ENCODE measurements at regions not wholly inside any gene's neighbourhood (a gene's known extent, or its start where the extent isn't known, plus 50 kb on each side); places are given as distances from the start of the nearest gene placed in this dataset.
"Not testable (repeated sequence)": the region's sequence is repeated elsewhere in the genome, so short reads cannot be mapped to it uniquely, and the experiment has no call there.

GRCh38 chr2:83155826-83156225 lies 1303.3 kb downstream of the SUCLG1 start:
- no peak for DNase-seq (ENCODE audit: low read depth in 2 of 2)

GRCh38 chr2:83143946-83144345 lies 1315.1 kb downstream of the SUCLG1 start:
- no peak for DNase-seq (ENCODE audit: low read depth in 2 of 2)

- no peak for DNase-seq (ENCODE audit: low read depth in 2 of 2)
These were observed 1316.1 kb downstream of the SUCLG1 start for GRCh38 chr2:83142934-83143333.

GRCh38 chr2:83115606-83116005 lies 1343.5 kb downstream of the SUCLG1 start:
- DNase-seq (ENCODE audit: low read depth in 2 of 2): no peak

GRCh38 chr2:83115155-83115554 lies 1343.9 kb downstream of the SUCLG1 start:
- DNase-seq (ENCODE audit: low read depth in 2 of 2): no peak

- DNase-seq (ENCODE audit: low read depth in 2 of 2): no peak
These were observed 1345.1 kb downstream of the SUCLG1 start for GRCh38 chr2:83113953-83114352.

GRCh38 chr2:83112858-83113257 lies 1346.2 kb downstream of the SUCLG1 start:
- no peak for DNase-seq (ENCODE audit: low read depth in 2 of 2)

GRCh38 chr2:83109284-83109683 lies 1349.8 kb downstream of the SUCLG1 start:
- DNase-seq (ENCODE audit: low read depth in 2 of 2): no peak

- no peak for DNase-seq (ENCODE audit: low read depth in 2 of 2)
These were observed 1352.2 kb downstream of the SUCLG1 start for GRCh38 chr2:83106853-83107252.

GRCh38 chr2:83104202-83104601 lies 1354.9 kb downstream of the SUCLG1 start:
- no peak for DNase-seq (ENCODE audit: low read depth in 2 of 2)

- no peak for DNase-seq (ENCODE audit: low read depth in 2 of 2)
These were observed 1355.5 kb downstream of the SUCLG1 start for GRCh38 chr2:83103613-83104012.

GRCh38 chr2:83089051-83089450 lies 1370.0 kb downstream of the SUCLG1 start:
- DNase-seq (ENCODE audit: low read depth in 2 of 2): not testable (repeated sequence)

- DNase-seq (ENCODE audit: low read depth in 2 of 2): no peak
These were observed 1373.2 kb downstream of the SUCLG1 start for GRCh38 chr2:83085869-83086268.

- DNase-seq (ENCODE audit: low read depth in 2 of 2): no peak
These were observed 1377.0 kb downstream of the SUCLG1 start for GRCh38 chr2:83081826-83082690.

GRCh38 chr2:83079007-83079406 lies 1380.1 kb downstream of the SUCLG1 start:
- DNase-seq (ENCODE audit: low read depth in 2 of 2): no peak

- DNase-seq (ENCODE audit: low read depth in 2 of 2): no peak
These were observed 1386.3 kb downstream of the SUCLG1 start for GRCh38 chr2:83072767-83073166.

- DNase-seq (ENCODE audit: low read depth in 2 of 2): no peak
These were observed 1387.2 kb downstream of the SUCLG1 start for GRCh38 chr2:83071914-83072313.

- no peak for DNase-seq (ENCODE audit: low read depth in 2 of 2)
These were observed 1387.7 kb downstream of the SUCLG1 start for GRCh38 chr2:83071352-83071751.

- no peak for DNase-seq (ENCODE audit: low read depth in 2 of 2)
These were observed 1389.4 kb downstream of the SUCLG1 start for GRCh38 chr2:83069724-83070123.

GRCh38 chr2:83068714-83069113 lies 1390.4 kb downstream of the SUCLG1 start:
- DNase-seq (ENCODE audit: low read depth in 2 of 2): no peak

- DNase-seq (ENCODE audit: low read depth in 2 of 2): no peak
These were observed 1391.1 kb downstream of the SUCLG1 start for GRCh38 chr2:83067947-83068346.

- no peak for DNase-seq (ENCODE audit: low read depth in 2 of 2)
These were observed 1395.1 kb downstream of the SUCLG1 start for GRCh38 chr2:83063933-83064332.

- DNase-seq (ENCODE audit: low read depth in 2 of 2): no peak
These were observed 1395.6 kb downstream of the SUCLG1 start for GRCh38 chr2:83063511-83063910.

- no peak for DNase-seq (ENCODE audit: low read depth in 2 of 2)
These were observed 1400.4 kb downstream of the SUCLG1 start for GRCh38 chr2:83058683-83059082.

All from stimulated activated CD8-positive, alpha-beta memory T cell treated with anti-CD3 and anti-CD28 coated beads, Interleukin-7, amount 100 ng/mL, for 4 hours (primary cell).